Fibroblast of skin of right biceps (primary cell): ENCODE measurements at regions not wholly inside any gene's neighbourhood (a gene's known extent, or its start where the extent isn't known, plus 50 kb on each side); places are given as distances from the start of the nearest gene placed in this dataset.

ENCODE experiments used
- DNase-seq: peaks from one replicate; pipeline ENCODE4 v3.0.0-alpha.2; 2013

GRCh38 chr11:92808022-92808421 lies 161.4 kb upstream of the MTNR1B start:
- no peak for DNase-seq

DNA sequence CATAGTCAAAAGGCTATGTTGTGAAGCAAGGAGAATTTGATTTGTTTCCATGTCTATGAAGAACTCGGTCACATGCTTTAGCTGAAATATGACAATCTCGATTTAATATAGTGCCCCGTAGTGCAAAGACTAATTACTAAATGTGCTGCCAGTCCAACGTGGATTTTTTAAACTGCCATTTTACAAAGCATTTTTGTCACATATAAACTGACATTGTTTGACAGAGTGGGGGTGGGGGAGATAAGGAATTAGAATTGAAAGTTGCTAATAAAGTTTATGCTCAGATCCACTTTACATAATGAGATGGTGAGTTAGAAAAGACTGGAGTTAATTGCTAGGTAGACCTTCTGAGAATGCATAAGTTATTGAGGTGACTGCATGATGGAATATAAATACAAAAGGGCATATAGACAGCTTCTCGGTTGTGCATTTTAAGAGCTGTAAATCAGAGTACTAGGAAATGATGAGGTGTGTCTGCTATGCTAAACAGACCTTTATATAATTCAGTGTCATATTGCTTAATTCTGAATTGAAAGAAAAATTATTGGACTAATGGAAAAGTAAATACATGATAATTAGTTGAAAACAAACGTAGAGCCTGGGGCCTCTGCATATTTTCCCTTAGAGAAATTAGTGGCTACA lies 158.9 kb upstream of the MTNR1B start:
- no peak for DNase-seq

DNA sequence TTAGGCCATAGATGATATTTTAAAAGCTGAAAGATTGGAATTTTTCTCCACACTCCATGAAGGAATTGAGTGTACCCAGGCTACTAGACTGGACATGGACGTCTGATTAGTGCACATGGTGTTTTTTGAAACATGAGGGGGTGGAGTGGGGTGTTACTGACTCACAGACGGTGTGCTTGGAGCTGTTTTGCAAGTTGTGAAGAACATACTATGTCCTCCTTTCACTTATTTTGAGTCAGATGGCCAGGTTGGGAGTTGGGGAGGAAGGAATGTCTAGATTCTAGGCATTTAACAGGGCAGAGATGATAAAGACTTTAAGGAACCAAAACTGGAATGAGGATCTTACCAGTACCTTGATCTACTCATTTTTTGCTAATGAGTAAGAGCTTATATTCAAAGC lies 158.1 kb upstream of the MTNR1B start:
- peak; percentile 41 for DNase-seq

- no peak for DNase-seq
These were observed 156.6 kb upstream of the MTNR1B start for GRCh38 chr11:92812841-92813240.

DNA sequence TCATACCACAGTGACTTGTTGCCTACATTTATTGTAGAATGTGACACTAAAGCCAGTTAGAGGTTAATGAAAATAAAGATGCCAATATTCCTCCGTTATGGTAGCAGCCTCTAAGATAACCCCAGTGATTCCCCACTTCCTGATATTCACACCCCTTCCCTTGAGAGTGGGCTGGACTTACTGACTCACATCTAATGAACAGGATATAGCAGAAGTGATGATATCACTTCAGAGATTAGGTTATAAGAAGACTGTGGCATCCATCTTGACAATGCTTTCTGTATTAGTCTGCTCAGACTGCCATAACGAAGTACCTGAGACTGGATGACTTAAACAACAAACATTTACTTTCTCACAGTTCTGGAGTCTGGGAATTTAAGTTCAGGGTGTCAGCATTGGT lies 149.6 kb upstream of the MTNR1B start:
- DNase-seq, result no peak

- DNase-seq, result no peak
These were observed 148.6 kb upstream of the MTNR1B start for GRCh38 chr11:92820860-92821259.

DNA sequence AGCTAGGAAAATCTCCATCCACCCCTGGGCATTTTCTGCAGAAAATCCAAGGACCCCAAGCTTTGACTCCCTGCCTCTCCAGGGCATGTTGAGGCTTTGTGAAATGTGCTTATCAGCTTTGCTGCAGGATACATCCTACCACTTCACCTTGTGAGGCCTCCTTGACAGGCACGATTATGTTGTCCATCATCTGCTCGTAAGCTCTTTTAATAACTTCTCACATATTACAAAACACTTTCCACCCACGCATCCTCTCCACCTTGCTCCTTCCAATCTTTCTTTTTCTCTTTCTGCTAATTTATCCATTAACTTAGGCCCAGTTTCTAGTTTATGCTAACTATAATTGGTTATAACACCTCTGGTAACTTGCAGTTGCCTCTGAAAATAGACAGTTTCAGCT lies 147.0 kb upstream of the MTNR1B start:
- no peak for DNase-seq

DNA sequence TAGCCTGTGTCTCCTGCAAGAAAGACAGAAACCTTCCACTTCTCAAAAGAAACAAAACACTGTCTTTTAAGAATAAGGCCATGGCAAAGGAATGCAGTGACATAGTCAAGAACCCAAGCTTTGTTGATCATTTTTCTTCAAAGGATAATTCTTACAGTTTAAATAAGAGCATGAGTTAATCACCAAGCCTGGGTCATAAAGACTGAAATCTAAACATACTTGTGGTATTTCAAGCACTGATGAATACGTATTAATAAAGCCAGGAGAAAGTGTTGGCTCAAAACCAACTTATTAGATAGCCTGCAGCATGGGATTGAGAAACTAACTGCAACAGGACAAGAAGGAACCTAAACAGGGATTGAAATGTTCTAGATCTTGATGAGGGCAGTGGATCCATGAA lies 143.3 kb upstream of the MTNR1B start:
- DNase-seq, result peak; percentile 77

DNA sequence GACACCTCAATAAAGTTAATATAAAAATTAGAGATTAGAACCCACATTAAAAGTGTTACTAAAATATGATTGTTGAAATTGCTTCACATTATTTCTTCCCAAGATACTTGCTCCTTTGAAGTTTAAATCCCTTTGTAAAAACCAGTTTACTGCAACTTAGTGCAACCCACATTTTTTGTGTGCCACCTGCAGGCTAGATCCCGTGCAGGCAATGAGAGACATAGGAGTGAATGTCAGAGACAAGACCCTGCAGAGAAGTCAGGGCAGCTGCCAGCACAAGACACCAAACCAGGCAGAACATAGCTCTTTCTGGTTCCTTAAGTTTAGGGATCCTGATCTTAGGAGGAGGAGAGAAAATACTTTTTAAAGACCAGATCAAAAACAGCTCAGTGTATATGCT lies 142.8 kb upstream of the MTNR1B start:
- no peak for DNase-seq

GRCh38 chr11:92827132-92827531 lies 142.3 kb upstream of the MTNR1B start:
- no peak for DNase-seq

DNA sequence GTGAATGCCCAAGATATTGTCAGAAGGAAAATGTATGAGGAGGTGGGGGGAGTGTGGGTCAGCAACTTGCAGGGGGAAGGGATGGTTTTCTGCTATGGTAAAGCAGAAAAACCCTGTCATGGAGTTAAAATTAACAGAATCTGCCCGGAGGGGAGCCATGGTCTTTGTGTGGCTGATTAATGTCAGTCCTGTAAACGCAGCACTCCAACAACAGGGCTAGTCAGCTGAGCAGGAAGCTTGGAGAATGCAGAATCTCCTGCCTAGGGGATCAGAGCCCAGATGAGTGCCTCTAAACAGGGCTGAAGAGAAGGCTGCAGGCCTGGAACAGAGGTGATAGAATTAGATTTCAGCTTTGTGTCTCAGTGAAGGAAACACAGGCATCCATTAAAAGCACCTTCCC lies 140.9 kb upstream of the MTNR1B start:
- no peak for DNase-seq

DNA sequence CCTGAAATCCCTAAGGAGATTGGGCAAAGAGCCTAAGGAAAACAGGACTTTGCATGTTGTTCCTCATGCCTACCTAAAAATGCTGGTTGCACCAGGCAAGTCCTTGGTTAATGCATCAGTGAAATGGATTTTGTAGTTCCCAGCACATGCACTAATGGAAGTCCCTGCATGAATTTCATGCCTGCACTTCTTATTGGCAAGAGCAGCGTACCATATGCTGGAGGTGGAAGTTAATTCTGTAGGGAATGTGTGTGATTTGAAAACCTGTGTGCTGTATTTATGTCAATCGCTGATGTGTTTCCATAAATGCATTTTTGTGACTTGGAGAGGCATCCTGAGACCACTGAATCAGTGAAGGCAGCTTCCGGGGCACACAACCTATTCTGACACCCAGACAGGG lies 140.3 kb upstream of the MTNR1B start:
- no peak for DNase-seq

- DNase-seq, result no peak
These were observed 139.8 kb upstream of the MTNR1B start for GRCh38 chr11:92829671-92830070.

DNA sequence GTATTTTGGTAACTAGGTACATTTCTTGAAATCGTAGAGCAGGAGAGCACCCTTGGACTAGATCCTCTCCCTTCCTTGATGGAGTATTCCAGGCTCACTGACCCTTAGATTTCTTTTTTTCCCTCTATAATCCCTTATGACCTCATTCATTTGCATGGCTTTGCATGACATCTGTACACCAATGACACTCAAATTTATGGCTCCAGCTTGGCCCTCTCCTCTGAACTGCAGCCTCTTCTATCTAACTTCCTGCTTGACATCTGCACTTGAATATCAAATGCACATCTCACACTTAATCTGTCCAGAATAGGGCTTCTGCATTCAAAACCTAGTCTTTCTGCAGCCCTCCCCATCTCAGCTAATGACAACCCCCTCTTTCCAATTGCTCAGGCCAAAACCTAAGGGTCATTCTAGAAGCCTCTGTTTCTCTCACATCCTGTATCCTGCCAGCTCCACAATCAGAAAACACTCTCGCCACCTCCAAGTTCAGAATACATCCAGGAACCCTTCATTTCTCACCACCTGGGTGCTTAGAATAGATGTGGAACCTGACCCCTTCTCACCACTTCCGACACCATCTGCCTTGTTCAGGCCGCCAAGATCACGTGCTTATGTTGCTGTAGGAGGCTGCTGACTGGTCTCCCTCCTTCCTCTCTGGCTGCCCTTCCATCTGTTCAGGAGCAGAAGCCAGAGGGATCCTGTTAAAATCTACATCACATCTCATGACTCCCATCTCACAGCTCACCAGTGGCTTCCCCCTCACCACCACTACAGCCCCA lies 138.9 kb upstream of the MTNR1B start:
- DNase-seq, result no peak

- DNase-seq, result no peak
These were observed 135.0 kb upstream of the MTNR1B start for GRCh38 chr11:92834296-92835020.

GRCh38 chr11:92837595-92837994 lies 131.9 kb upstream of the MTNR1B start:
- DNase-seq, result no peak

DNA sequence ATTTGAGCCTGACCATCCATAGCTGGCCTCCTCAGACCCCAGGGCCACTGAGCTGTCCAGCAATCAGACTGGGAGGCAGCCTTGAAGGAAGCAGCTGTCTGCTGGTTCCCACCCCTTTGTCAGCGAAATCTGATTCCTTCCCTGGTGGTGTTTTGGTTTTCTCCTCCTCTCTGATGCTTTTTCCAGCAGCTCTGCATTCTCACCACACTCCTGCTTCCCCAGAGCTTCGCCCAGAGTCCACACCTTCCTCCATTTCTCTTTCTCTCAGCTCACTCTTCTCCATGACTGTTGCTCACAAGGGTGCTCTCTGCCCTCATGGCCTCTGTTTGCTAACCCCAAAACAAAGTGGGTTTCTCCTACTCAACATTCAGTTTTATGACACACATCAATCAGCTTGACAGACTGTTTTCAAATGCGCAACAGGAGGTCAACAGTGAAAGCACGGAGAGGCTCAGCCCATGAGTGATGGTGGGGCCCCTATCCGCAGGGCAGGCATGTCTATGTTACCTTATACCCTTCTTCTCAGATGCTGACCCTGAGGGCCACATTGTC lies 130.6 kb upstream of the MTNR1B start:
- DNase-seq, result no peak

GRCh38 chr11:92839450-92839849 lies 130.0 kb upstream of the MTNR1B start:
- no peak for DNase-seq

DNA sequence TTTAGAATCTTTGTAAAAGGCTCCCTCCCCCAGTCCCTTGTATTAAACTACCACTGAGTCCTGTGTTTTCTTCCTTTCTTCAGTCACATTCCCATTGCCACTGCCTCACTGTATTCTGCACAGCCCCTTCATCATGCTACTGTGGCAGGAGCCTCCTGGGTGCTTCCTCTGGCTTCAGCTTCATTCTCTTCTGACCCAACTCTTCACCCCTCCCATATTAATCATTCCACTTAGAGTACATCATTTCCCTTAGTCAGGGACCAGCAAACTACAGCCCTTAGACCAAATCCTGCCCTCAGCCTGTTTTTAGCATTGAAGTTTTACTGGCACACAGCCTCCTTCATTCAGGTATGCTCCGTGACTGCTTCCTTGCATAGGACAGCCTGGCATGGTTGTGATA lies 127.7 kb upstream of the MTNR1B start:
- DNase-seq, result peak; percentile 40

GRCh38 chr11:92843455-92843854 lies 126.0 kb upstream of the MTNR1B start:
- no peak for DNase-seq

DNA sequence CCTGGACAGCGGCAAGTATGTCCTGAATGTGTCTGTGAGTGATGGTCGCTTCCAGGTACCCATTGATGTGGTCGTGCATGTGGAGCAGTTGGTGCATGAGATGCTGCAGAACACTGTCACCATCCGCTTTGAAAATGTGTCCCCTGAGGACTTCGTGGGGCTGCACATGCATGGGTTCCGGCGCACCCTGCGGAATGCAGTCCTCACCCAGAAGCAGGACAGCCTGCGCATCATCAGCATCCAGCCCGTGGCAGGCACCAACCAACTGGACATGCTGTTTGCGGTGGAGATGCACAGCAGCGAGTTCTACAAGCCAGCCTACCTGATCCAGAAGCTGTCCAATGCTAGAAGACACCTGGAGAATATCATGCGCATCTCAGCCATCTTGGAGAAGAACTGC lies 125.3 kb upstream of the MTNR1B start:
- DNase-seq, result no peak

DNA sequence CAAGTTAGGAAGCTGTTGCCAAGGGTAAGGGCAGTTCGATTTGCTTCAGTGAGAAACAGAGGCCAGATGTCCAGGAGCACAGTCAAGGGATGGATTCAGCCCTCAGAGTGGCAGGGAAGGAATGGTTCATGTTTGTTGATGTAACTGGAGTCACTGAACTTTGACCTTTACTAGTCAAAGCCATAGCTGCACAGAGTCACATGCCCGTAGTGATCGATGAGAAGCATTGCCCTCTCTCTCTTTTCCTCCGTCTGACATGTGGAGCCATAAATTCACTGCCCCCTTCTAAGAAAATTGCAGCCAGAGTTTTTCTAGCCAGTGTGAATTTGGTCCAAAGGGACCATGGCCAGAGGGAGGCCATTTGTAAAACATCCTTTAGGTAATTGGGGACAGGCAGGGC lies 124.1 kb upstream of the MTNR1B start:
- DNase-seq, result no peak

- DNase-seq, result no peak
These were observed 123.6 kb upstream of the MTNR1B start for GRCh38 chr11:92845805-92846204.
